Adipocyte (in vitro differentiated cells): ENCODE measurements at regions not wholly inside any gene's neighbourhood (a gene's known extent, or its start where the extent isn't known, plus 50 kb on each side); places are given as distances from the start of the nearest gene placed in this dataset.
"Not testable (repeated sequence)": the region's sequence is repeated elsewhere in the genome, so short reads cannot be mapped to it uniquely, and the experiment has no call there.

Experiments used
- DNase-seq: peaks from one replicate; pipeline ENCODE4 v3.0.0-alpha.2; 2015; ENCODE audit warnings: low read depth
- H3K27me3 ChIP-seq: replicated peaks from 2 replicates; pipeline ENCODE4 v1.7.0; 2013; ENCODE audit warnings: mild to moderate bottlenecking, low read length, moderate library complexity; ENCODE audit not compliant: control insufficient read depth, insufficient read depth
- H3K36me3 ChIP-seq: 2 replicates; pipeline ENCODE4 v1.7.0; 2013; ENCODE audit warnings: low read length, mild to moderate bottlenecking, moderate library complexity; ENCODE audit not compliant: control insufficient read depth, insufficient read depth, severe bottlenecking
- H3K4me1 ChIP-seq: 2 replicates; pipeline ENCODE4 v1.7.0; 2013; ENCODE audit warnings: mild to moderate bottlenecking, low read length, moderate library complexity; ENCODE audit not compliant: control insufficient read depth, insufficient read depth
- H3K4me3 ChIP-seq: 2 replicates; pipeline ENCODE4 v1.7.0; 2013; ENCODE audit warnings: mild to moderate bottlenecking, low read length, moderate library complexity
- H3K9ac ChIP-seq: 2 replicates; pipeline ENCODE4 v1.7.0; 2013; ENCODE audit warnings: mild to moderate bottlenecking, low read length, moderate library complexity
- H3K9me3 ChIP-seq: 2 replicates; pipeline ENCODE4 v1.7.0; 2013; ENCODE audit warnings: mild to moderate bottlenecking, low read length, moderate library complexity; ENCODE audit not compliant: control insufficient read depth

DNA sequence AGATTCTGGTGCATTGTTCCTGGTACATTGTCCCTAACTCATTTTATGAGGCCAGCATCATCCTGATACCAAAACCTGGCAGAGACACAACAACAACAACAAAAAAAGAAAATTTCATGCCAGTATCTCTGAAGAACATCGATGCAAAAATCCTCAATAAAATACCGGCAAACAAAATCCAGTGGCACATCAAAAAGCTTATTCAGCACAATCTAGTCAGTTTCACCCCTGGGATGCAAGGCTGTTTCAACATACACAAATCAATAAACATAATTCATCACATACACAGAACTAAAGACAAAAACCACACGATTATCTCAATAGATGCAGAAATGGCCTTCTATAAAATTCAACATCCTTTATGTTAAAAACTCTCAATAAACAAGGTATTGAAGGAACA, 477.4 kb downstream of the SOCS6 start:
- not testable (repeated sequence) for H3K36me3 ChIP-seq, DNase-seq, H3K9ac ChIP-seq, H3K4me1 ChIP-seq, H3K27me3 ChIP-seq, H3K4me3 ChIP-seq, H3K9me3 ChIP-seq

DNA sequence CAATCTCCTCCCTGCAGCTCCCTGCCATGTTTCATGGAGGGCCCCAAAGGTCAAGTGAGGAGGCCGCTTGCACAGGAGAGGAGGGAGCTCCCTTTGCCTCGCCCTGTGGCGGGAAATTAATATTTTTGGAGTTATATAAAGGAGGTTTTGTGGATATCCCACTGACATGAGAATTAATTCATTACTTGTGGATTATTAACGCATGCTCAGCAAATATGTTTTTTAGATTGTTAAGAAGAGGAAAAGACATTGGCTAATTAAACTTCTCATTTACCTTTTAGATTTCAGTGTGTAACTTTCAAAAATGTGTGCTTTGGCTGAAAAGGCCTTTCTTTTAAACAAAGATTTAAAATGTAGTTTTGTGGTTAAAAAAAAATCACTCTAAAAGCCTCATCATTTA, 474.0 kb downstream of the SOCS6 start:
- no peak overlapping the region for H3K9ac ChIP-seq
- no peaks in the 10 kb centered on the region for H3K4me1 ChIP-seq
- DNase-seq = no peak
- no peaks in the 10 kb centered on the region for H3K27me3 ChIP-seq
- no peaks in the 10 kb centered on the region for H3K9me3 ChIP-seq
- no peak overlapping the region for H3K4me3 ChIP-seq
- no peaks in the 10 kb centered on the region for H3K36me3 ChIP-seq

DNA sequence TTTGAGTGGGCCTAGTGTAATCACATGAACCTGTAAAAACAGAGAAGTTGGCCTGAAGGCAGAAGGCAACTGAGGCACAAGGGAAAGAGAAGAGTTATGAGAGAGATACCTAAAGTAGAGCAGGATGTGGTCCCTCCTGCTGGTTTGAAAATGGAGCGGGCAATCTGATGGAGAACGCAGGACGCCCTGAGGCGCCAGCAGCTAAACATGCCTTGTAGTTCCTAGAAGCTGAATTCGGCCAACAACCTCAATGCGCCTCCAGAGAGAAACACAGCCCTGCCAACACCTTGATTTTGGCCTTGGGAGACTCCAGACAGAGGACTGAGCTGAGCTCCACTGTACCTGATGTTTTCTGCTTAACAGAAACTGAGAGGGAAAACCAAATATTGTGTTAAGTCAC, 469.9 kb downstream of the SOCS6 start:
- Histone ChIP-seq H3K4me1 (no peaks in the 10 kb centered on the region), H3K27me3 (no peaks in the 10 kb centered on the region), H3K9me3 (no peaks in the 10 kb centered on the region), H3K9ac (no peak overlapping the region), H3K36me3 (no peaks in the 10 kb centered on the region), H3K4me3 (no peak overlapping the region)
- no peak for DNase-seq

DNA sequence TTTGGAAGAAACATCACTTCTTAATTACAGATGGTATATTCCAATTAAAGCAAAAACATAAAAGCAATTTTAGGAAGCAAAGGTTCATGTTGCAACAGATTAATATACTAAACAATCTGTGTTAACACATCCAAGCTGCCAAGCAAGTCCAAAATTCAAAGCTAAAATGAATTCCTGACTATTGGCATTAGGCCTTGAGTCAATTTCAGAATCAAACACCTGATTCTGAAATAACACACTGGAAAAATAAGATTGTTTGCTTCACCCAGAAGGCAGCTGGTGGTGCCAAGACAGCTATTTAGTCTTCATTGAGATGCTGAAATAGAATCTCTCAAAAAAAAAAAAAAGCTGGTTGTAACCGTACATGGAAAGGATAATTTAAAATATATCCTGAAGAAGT, 465.6 kb downstream of the SOCS6 start:
- Histone ChIP-seq H3K4me1 (no peaks in the 10 kb centered on the region), H3K27me3 (no peaks in the 10 kb centered on the region), H3K9me3 (no peaks in the 10 kb centered on the region), H3K4me3 (no peak overlapping the region), H3K36me3 (no peaks in the 10 kb centered on the region), H3K9ac (no peak overlapping the region)
- DNase-seq = no peak

DNA sequence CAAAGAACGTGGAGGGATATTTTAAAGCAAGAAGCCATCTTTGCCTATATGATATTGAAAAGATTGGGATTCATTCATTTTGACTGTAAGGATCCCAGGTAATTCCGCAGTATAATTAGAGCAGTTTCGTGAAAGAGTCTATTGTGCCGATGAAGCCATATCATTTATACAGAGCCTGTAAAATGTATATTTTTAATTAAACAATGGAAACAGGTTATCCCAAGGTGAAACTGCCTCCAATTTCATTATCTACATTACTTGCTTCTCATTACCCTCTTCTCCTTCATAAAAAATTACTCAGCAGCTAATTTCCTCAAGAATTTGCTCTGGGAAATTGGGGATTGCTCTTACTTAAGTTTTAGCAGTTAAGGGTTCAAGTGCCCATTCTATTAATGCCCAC, 444.1 kb downstream of the SOCS6 start:
- H3K27me3 ChIP-seq = no peaks in the 10 kb centered on the region
- H3K36me3 ChIP-seq = no peaks in the 10 kb centered on the region
- H3K4me1 ChIP-seq = no peaks in the 10 kb centered on the region
- no peak overlapping the region for H3K9ac ChIP-seq
- DNase-seq = no peak
- H3K9me3 ChIP-seq = peaks cover 10% of the 10 kb centered on the region
- no peak overlapping the region for H3K4me3 ChIP-seq

DNA sequence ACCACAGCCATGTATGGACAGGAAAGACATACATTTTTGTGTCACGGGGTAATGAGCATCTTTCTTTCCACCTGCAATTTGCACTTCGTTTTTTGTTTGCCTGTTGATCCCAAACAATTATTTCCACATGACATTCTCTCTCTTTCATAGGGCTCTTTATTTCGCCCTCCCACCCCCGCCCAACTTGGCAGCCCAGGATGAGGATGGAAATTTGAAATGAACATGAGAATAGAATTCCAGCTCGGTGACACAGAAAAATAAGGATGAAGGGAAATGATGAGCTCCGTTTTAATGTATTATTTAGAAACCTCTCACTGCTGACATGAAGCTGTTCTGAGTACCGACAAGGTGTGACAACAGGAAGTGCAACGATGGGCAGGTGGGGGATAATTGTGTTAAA, 443.3 kb downstream of the SOCS6 start:
- H3K4me3 ChIP-seq = no peak overlapping the region
- no peak overlapping the region for H3K9ac ChIP-seq
- H3K4me1 ChIP-seq = no peaks in the 10 kb centered on the region
- H3K9me3 ChIP-seq = peaks cover 10% of the 10 kb centered on the region
- H3K27me3 ChIP-seq = no peaks in the 10 kb centered on the region
- no peaks in the 10 kb centered on the region for H3K36me3 ChIP-seq
- no peak for DNase-seq

DNA sequence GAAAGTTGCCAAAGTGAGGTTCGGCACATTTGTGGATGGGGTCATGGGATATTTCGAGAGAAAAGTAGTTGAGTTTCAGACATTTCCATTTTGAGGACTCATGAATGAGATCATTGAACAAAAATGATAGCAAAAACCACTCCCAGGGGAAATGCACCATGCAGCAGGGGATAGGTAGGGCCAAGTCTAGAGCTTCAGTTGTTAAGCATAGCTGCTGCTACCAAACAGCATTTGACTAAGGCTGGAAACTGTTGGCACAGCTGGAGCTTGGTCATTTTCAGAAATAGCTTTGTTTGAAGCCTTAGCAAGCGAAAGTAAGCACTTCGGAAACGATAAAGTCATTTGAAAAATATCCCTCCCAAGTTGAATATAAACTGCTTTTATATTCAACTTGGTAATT, 431.8 kb downstream of the SOCS6 start:
- Histone ChIP-seq H3K4me3 (no peak overlapping the region), H3K36me3 (no peaks in the 10 kb centered on the region), H3K9ac (no peak overlapping the region), H3K4me1 (no peaks in the 10 kb centered on the region), H3K27me3 (no peaks in the 10 kb centered on the region), H3K9me3 (no peaks in the 10 kb centered on the region)
- DNase-seq = no peak

DNA sequence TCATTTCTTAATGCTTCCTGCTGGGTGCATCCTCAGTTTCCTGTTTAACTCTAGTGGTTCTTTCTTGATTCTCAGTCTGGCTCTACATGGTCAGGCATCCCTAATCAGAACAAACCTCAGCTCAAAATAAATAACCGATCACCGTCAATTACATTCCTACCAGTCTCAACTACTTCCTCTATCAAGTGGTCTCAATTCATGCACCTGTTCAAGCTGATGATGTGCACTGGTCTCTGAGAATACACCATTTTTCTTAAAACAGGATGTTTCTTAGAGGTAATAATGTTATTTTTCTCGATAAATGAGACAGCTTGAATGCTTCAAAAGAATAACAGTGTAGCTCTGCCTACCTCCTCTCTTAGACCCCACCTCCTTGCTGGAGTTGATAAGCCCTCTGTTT, 420.9 kb downstream of the SOCS6 start:
- Histone ChIP-seq H3K9ac (no peak overlapping the region), H3K27me3 (no peaks in the 10 kb centered on the region), H3K4me3 (no peak overlapping the region), H3K9me3 (no peaks in the 10 kb centered on the region), H3K4me1 (no peaks in the 10 kb centered on the region), H3K36me3 (no peaks in the 10 kb centered on the region)
- no peak for DNase-seq

DNA sequence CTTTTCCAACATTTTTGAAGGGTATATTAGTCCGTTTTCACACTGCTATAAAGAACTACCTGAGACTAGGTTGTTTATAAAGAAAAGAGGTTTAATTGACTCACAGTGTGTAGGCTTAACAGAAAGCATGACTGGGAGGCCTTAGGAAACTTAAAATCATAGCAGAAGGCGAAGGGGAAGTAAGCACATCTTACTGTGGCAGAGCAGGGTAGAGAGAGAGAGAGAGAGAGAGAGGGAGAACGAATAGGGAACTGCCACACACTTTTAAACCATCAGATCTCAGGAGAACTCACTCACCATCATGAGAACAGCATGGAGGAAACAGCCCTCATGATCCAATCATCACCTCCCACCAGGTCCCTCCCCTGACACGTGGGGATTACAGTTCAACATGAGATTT, 420.3 kb downstream of the SOCS6 start:
- Histone ChIP-seq H3K27me3 (no peaks in the 10 kb centered on the region), H3K36me3 (no peaks in the 10 kb centered on the region)
- no peak for DNase-seq

DNA sequence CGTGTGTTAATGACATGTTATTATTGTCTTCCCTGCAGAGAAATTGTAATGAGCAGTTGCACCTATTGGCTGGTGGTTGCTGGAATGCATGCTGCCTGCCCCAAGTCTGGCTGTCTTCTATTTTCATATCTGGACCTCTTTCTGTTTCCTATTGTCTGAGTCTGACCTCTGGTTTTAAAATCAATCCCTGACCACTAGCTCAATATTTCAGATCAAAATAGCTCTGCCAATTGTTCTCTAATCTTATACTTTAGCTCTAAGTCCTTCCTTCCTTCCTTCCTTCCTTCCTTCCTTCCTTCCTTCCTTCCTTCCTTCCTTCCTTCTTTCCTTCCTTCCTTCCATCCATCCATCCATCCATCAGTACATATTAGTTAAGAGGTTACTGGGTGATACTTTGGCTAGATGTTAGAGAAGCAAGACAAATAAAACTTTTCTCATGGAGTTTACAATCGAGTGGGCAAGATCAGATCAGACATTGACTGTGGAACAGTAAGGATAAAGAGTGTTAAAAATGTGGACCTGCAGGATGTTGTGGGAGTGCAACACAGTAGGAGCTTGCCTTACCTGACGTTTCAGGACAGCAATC, 417.1 kb downstream of the SOCS6 start:
- no peaks in the 10 kb centered on the region for H3K4me1 ChIP-seq
- no peaks in the 10 kb centered on the region for H3K27me3 ChIP-seq
- no peak overlapping the region for H3K9ac ChIP-seq
- no peak for DNase-seq
- H3K36me3 ChIP-seq = no peaks in the 10 kb centered on the region
- no peaks in the 10 kb centered on the region for H3K9me3 ChIP-seq
- H3K4me3 ChIP-seq = no peak overlapping the region

More for the DNA sequence above, 420.3 kb downstream of the SOCS6 start:
- Histone ChIP-seq H3K9ac (no peak overlapping the region), H3K4me1 (no peaks in the 10 kb centered on the region), H3K9me3 (no peaks in the 10 kb centered on the region), H3K4me3 (no peak overlapping the region)

DNA sequence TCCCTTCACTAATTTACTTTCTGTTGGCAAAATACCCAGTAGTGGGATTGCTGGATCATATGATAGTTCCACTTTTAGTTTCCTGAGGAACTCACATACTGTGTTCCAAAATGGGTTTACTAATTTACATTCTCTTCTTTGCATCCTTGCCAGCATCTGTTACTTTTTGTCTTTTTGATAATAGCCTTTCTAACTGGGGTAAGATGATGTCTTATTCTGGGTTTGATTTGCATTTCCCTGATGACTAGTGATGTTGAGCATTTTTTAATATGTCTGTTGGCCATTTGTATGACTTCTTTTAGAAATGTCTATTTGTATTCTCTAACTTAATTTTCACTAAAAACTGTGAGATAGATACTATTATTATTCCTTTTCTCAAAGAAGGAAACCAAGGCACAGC, 411.7 kb downstream of the SOCS6 start:
- Histone ChIP-seq H3K36me3 (no peaks in the 10 kb centered on the region), H3K4me3 (no peak overlapping the region), H3K9ac (no peak overlapping the region), H3K4me1 (no peaks in the 10 kb centered on the region), H3K9me3 (peaks cover 3% of the 10 kb centered on the region), H3K27me3 (no peaks in the 10 kb centered on the region)
- no peak for DNase-seq

DNA sequence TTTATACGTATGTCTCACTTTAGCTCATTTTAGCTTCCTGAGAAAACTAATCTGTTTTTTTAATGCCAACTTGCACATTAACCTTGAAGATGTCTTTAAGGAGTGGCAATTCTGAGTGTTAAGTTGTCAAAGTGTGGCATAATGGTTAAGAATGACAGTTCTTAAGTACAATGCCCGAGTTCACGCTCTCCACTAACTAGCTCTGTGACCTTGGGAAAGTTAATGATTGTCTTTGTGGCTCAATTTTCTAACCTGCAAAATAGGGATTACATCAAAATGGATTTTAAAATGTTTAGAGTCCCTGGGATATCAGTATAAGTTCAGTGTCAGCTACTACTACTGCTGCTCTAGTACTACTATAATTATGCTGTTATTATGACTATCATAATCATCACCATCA, 409.7 kb downstream of the SOCS6 start:
- Histone ChIP-seq H3K27me3 (no peaks in the 10 kb centered on the region), H3K9ac (no peak overlapping the region), H3K4me3 (no peak overlapping the region), H3K9me3 (peaks cover 3% of the 10 kb centered on the region), H3K4me1 (no peaks in the 10 kb centered on the region), H3K36me3 (no peaks in the 10 kb centered on the region)
- DNase-seq = no peak
